ENCODE measurements at regions not wholly inside any gene's neighbourhood (a gene's known extent, or its start where the extent isn't known, plus 50 kb on each side); places are given as distances from the start of the nearest gene placed in this dataset.
"Not testable (repeated sequence)": the region's sequence is repeated elsewhere in the genome, so short reads cannot be mapped to it uniquely, and the experiment has no call there.

DNA sequence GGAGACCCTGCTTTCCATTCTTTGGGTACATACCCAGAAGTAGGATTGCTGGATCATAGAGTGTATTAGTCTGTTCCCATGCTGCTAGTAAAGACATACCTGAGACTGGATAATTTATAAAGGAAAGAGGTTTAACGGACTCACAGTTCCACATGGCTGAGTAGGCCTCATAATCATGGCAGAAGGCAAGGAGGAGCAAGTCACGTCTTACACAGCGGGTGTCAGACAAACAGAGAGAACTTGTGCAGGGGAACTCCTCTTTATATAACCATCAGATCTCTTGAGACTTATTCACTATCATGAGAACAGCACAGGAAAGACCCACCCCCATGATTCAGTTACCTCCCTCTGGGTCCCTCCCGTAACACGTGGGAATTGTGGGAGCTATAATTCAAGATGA, 87.7 kb upstream of the TOX2 start:
- not testable (repeated sequence) for TF ChIP-seq EZH2 (IDR thresholded peaks at IDR 0.05; ENCODE audit: borderline replicate concordance, low read depth, low read length, poor library complexity, severe bottlenecking)
- TF ChIP-seq, protein P1, sequence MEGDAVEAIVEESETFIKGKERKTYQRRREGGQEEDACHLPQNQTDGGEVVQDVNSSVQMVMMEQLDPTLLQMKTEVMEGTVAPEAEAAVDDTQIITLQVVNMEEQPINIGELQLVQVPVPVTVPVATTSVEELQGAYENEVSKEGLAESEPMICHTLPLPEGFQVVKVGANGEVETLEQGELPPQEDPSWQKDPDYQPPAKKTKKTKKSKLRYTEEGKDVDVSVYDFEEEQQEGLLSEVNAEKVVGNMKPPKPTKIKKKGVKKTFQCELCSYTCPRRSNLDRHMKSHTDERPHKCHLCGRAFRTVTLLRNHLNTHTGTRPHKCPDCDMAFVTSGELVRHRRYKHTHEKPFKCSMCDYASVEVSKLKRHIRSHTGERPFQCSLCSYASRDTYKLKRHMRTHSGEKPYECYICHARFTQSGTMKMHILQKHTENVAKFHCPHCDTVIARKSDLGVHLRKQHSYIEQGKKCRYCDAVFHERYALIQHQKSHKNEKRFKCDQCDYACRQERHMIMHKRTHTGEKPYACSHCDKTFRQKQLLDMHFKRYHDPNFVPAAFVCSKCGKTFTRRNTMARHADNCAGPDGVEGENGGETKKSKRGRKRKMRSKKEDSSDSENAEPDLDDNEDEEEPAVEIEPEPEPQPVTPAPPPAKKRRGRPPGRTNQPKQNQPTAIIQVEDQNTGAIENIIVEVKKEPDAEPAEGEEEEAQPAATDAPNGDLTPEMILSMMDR (conservative IDR thresholded peaks at IDR 0.05; ENCODE audit: low read depth, low read length) = not testable (repeated sequence)
